HEK293 (cell line): ENCODE measurements at regions not wholly inside any gene's neighbourhood (a gene's known extent, or its start where the extent isn't known, plus 50 kb on each side); places are given as distances from the start of the nearest gene placed in this dataset.

Source experiments
- CTCF ChIA-PET: fragments of 350-600 bp; formaldehyde crosslinking; extraction: SDS; loops from one replicate; lab custom pipeline; 2021; ENCODE audit warnings: antibody characterized with exemption; lab: Yijun Ruan, JAX
- POLR2A ChIA-PET: fragments of 300-600 bp; formaldehyde crosslinking; extraction: SDS; loops from one replicate; lab custom pipeline; 2020; ENCODE audit warnings: antibody characterized with exemption, inconsistent platforms; lab: Yijun Ruan, JAX
- H3K27ac ChIP-seq: fragments of 200-500 bp; sonication (Bioruptor generic); 2 replicates; pipeline ENCODE4 v1.5.1; 2014; ENCODE audit warnings: low read depth, low read length, control low read depth, inconsistent platforms; ENCODE audit errors: extremely low read depth
- H3K36me3 ChIP-seq, 2 experiments: fragments of 200-500 bp in 1 of 2; sonication (Bioruptor generic) in 1 of 2; 1 replicate in 1 of 2; 2 replicates in 1 of 2; pipeline ENCODE4 v1.5.1; 2014 to 2017; ENCODE audit warnings: inconsistent platforms in 2 of 2, low read length in 2 of 2; ENCODE audit not compliant: control insufficient read depth in 2 of 2, insufficient read depth in 1 of 2
- H3K4me1 ChIP-seq: fragments of 200-500 bp; sonication (Bioruptor generic); 2 replicates; pipeline ENCODE4 v1.5.1; 2014; ENCODE audit warnings: mild to moderate bottlenecking, low read length, inconsistent platforms; ENCODE audit not compliant: control insufficient read depth, insufficient read depth
- H3K4me3 ChIP-seq: 2 replicates; pipeline ENCODE4 v1.5.1; 2011; ENCODE audit warnings: low read depth, mild to moderate bottlenecking, control low read depth, low read length, moderate library complexity
- H3K9me3 ChIP-seq: fragments of 200-500 bp; sonication (Bioruptor generic); 2 replicates; pipeline ENCODE4 v1.5.1; 2014; ENCODE audit warnings: low read depth, low read length, inconsistent platforms; ENCODE audit not compliant: control insufficient read depth, insufficient read depth
- GLI2 ChIP-seq: fragments of 450-650 bp; formaldehyde crosslinking; IDR thresholded peaks from 2 replicates; pipeline ENCODE4; 2017; ENCODE audit warnings: missing biosample characterization, missing genetic modification characterization, low read depth, borderline replicate concordance
- HOXC10 ChIP-seq: sonication (generic); formaldehyde crosslinking; IDR thresholded peaks from 2 replicates; pipeline ENCODE4 v1.8.1; 2023; ENCODE audit warnings: mild to moderate bottlenecking, missing genetic modification reagents
- RBAK ChIP-seq: fragments of 450-650 bp; formaldehyde crosslinking; IDR thresholded peaks from 2 replicates; pipeline ENCODE4 v1.5.1; 2016; ENCODE audit warnings: missing biosample characterization, missing genetic modification characterization
- SCRT2 ChIP-seq: fragments of 450-650 bp; formaldehyde crosslinking; IDR thresholded peaks from 2 replicates; pipeline ENCODE4 v1.5.1; 2016; ENCODE audit warnings: missing biosample characterization, missing genetic modification characterization
- TCF7L2 ChIP-seq: IDR thresholded peaks from 2 replicates; pipeline ENCODE4 v1.6.1; 2011; ENCODE audit warnings: low read depth, mild to moderate bottlenecking, inconsistent platforms, low read length, moderate library complexity, borderline replicate concordance
- ZBTB20 ChIP-seq: fragments of 450-650 bp; formaldehyde crosslinking; IDR thresholded peaks from 2 replicates; pipeline ENCODE4 v1.5.1; 2016; ENCODE audit warnings: missing biosample characterization, missing genetic modification characterization
- ZBTB7A ChIP-seq: fragments of 450-650 bp; formaldehyde crosslinking; IDR thresholded peaks from 2 replicates; pipeline ENCODE4 v1.5.1; 2016; ENCODE audit warnings: low read depth, missing biosample characterization, missing genetic modification characterization
- ZNF112 ChIP-seq: fragments of 450-650 bp; formaldehyde crosslinking; IDR thresholded peaks from 2 replicates; pipeline ENCODE4 v1.5.0; 2017; ENCODE audit warnings: missing biosample characterization, missing genetic modification characterization
- ZNF121 ChIP-seq: fragments of 450-650 bp; formaldehyde crosslinking; IDR thresholded peaks from 2 replicates; pipeline ENCODE4 v1.5.1; 2016; ENCODE audit warnings: missing biosample characterization, missing genetic modification characterization
- ZNF2 ChIP-seq: fragments of 450-650 bp; formaldehyde crosslinking; IDR thresholded peaks from 2 replicates; pipeline ENCODE4 v1.5.1; 2016; ENCODE audit warnings: missing biosample characterization, missing genetic modification characterization
- ZNF223 ChIP-seq: fragments of 450-650 bp; formaldehyde crosslinking; IDR thresholded peaks from 2 replicates; pipeline ENCODE4 v1.5.1; 2016; ENCODE audit warnings: missing biosample characterization, missing genetic modification characterization
- ZNF248 ChIP-seq: fragments of 450-650 bp; formaldehyde crosslinking; IDR thresholded peaks from 2 replicates; pipeline ENCODE4 v1.5.1; 2017; ENCODE audit warnings: missing biosample characterization, missing genetic modification characterization
- ZNF518A ChIP-seq: fragments of 450-650 bp; formaldehyde crosslinking; conservative IDR thresholded peaks from 2 replicates; pipeline ENCODE4 v1.5.1; 2016; ENCODE audit warnings: low read depth, missing biosample characterization, missing genetic modification characterization
- ZNF629 ChIP-seq: fragments of 450-650 bp; formaldehyde crosslinking; IDR thresholded peaks from 2 replicates; pipeline ENCODE4 v1.5.1; 2017; ENCODE audit warnings: missing biosample characterization, missing genetic modification characterization
- ZNF664 ChIP-seq: fragments of 450-650 bp; formaldehyde crosslinking; IDR thresholded peaks from 2 replicates; pipeline ENCODE4 v1.5.1; 2016; ENCODE audit warnings: missing biosample characterization, missing genetic modification characterization
- ZNF707 ChIP-seq: fragments of 450-650 bp; formaldehyde crosslinking; IDR thresholded peaks from 2 replicates; pipeline ENCODE4 v1.5.1; 2016; ENCODE audit warnings: missing biosample characterization, missing genetic modification characterization
- ZNF777 ChIP-seq: fragments of 450-650 bp; formaldehyde crosslinking; IDR thresholded peaks from 2 replicates; pipeline ENCODE4 v1.5.1; 2017; ENCODE audit warnings: missing biosample characterization, missing genetic modification characterization, borderline replicate concordance
- ZNF791 ChIP-seq: fragments of 450-650 bp; formaldehyde crosslinking; IDR thresholded peaks from 2 replicates; pipeline ENCODE4 v1.5.1; 2016; ENCODE audit warnings: missing biosample characterization, missing genetic modification characterization
- ZNF830 ChIP-seq: fragments of 450-650 bp; IDR thresholded peaks from 2 replicates; pipeline ENCODE4 v1.5.0; 2018; ENCODE audit warnings: missing biosample characterization, missing genetic modification characterization, low read depth, mild to moderate bottlenecking, moderate library complexity
- ZNF843 ChIP-seq: fragments of 450-650 bp; formaldehyde crosslinking; IDR thresholded peaks from 2 replicates; pipeline ENCODE4 v1.5.1; 2016; ENCODE audit warnings: missing biosample characterization, missing genetic modification characterization
- TF ChIP-seq, protein P1 (sequence below): fragments of 450-650 bp; formaldehyde crosslinking; conservative IDR thresholded peaks from 2 replicates; pipeline ENCODE4 v1.5.1; 2016; ENCODE audit warnings: low read depth, missing biosample characterization, missing genetic modification characterization
- TF ChIP-seq, protein P2 (sequence below): fragments of 450-650 bp; formaldehyde crosslinking; IDR thresholded peaks from 2 replicates; pipeline ENCODE4 v1.5.1; 2017; ENCODE audit warnings: missing biosample characterization, missing genetic modification characterization
- TF ChIP-seq, protein P3 (sequence below): fragments of 450-650 bp; formaldehyde crosslinking; IDR thresholded peaks from 2 replicates; pipeline ENCODE4 v1.5.1; 2017; ENCODE audit warnings: missing biosample characterization, missing genetic modification characterization

GRCh38 chr9:99406939-99407338 lies 184.9 kb downstream of the SEC61B start:
- POLR2A ChIA-PET, result no interaction called here
- Histone ChIP-seq H3K36me3 (no peaks in the 10 kb centered on the region), H3K4me3 (no peak overlapping the region), H3K4me1 (no peaks in the 10 kb centered on the region), H3K9me3 (no peaks in the 10 kb centered on the region), H3K27ac (no peak overlapping the region)
- CTCF ChIA-PET, result interaction anchor here (0.7 kb wide), 1 partner anchor 449 kb away, joined by 3 read pairs; no protein-coding TSS in a partner anchor
- TF ChIP-seq ZNF707 (tag by site-specific recombination) (no peak), ZNF223 (no peak), ZNF121 (tag by site-specific recombination) (no peak), ZNF843 (no peak), ZNF791 (tag by site-specific recombination) (no peak)

DNA sequence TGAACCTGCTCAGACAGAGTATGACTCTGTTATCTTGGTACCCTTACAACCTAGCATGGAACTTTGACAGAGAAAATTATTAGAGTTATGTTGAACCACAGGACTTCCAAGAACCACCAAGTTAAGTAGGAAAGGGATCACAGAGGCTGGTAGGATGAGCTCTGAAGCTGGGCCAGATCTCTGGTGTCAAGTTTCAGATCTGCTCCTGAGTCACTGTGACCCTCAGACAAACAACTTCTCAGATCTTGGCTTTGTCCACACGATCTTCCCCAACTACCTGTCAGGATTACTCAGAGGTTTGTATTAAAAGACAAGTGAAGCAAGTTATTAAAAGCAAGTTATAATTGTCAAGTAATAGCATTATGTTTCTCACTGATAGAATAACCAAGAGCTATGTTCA lies 189.0 kb downstream of the SEC61B start:
- ChIA-PET CTCF (no interaction called here), POLR2A (no interaction called here)
- Histone ChIP-seq H3K36me3 (no peaks in the 10 kb centered on the region), H3K4me3 (no peak overlapping the region), H3K4me1 (no peaks in the 10 kb centered on the region), H3K9me3 (no peaks in the 10 kb centered on the region)
- TF ChIP-seq ZNF518A (tag by site-specific recombination), result no peak
- no peak for TF ChIP-seq HOXC10 (CRISPR knock-in tag)
- no peak for TF ChIP-seq ZBTB20 (tag by site-specific recombination)
- no peak for TF ChIP-seq ZNF777
- TF ChIP-seq TCF7L2, result no peak
- TF ChIP-seq ZNF629 (tag by site-specific recombination), result no peak
- TF ChIP-seq, protein P1, sequence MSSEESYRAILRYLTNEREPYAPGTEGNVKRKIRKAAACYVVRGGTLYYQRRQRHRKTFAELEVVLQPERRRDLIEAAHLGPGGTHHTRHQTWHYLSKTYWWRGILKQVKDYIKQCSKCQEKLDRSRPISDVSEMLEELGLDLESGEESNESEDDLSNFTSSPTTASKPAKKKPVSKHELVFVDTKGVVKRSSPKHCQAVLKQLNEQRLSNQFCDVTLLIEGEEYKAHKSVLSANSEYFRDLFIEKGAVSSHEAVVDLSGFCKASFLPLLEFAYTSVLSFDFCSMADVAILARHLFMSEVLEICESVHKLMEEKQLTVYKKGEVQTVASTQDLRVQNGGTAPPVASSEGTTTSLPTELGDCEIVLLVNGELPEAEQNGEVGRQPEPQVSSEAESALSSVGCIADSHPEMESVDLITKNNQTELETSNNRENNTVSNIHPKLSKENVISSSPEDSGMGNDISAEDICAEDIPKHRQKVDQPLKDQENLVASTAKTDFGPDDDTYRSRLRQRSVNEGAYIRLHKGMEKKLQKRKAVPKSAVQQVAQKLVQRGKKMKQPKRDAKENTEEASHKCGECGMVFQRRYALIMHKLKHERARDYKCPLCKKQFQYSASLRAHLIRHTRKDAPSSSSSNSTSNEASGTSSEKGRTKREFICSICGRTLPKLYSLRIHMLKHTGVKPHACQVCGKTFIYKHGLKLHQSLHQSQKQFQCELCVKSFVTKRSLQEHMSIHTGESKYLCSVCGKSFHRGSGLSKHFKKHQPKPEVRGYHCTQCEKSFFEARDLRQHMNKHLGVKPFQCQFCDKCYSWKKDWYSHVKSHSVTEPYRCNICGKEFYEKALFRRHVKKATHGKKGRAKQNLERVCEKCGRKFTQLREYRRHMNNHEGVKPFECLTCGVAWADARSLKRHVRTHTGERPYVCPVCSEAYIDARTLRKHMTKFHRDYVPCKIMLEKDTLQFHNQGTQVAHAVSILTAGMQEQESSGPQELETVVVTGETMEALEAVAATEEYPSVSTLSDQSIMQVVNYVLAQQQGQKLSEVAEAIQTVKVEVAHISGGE (tag by site-specific recombination), result no peak
- TF ChIP-seq, protein P2, sequence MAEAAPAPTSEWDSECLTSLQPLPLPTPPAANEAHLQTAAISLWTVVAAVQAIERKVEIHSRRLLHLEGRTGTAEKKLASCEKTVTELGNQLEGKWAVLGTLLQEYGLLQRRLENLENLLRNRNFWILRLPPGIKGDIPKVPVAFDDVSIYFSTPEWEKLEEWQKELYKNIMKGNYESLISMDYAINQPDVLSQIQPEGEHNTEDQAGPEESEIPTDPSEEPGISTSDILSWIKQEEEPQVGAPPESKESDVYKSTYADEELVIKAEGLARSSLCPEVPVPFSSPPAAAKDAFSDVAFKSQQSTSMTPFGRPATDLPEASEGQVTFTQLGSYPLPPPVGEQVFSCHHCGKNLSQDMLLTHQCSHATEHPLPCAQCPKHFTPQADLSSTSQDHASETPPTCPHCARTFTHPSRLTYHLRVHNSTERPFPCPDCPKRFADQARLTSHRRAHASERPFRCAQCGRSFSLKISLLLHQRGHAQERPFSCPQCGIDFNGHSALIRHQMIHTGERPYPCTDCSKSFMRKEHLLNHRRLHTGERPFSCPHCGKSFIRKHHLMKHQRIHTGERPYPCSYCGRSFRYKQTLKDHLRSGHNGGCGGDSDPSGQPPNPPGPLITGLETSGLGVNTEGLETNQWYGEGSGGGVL (tag by site-specific recombination), result no peak
- no peak for TF ChIP-seq SCRT2
- no peak for TF ChIP-seq ZNF2 (tag by site-specific recombination)
- no peak for TF ChIP-seq ZNF112 (tag by site-specific recombination)
- no peak for TF ChIP-seq GLI2 (tag by site-specific recombination)
- TF ChIP-seq ZNF664 (tag by site-specific recombination), result no peak
- TF ChIP-seq ZNF248 (tag by site-specific recombination), result no peak
- no peak for TF ChIP-seq RBAK (tag by site-specific recombination)
- no peak for TF ChIP-seq ZBTB7A (tag by site-specific recombination)
- TF ChIP-seq, protein P3, sequence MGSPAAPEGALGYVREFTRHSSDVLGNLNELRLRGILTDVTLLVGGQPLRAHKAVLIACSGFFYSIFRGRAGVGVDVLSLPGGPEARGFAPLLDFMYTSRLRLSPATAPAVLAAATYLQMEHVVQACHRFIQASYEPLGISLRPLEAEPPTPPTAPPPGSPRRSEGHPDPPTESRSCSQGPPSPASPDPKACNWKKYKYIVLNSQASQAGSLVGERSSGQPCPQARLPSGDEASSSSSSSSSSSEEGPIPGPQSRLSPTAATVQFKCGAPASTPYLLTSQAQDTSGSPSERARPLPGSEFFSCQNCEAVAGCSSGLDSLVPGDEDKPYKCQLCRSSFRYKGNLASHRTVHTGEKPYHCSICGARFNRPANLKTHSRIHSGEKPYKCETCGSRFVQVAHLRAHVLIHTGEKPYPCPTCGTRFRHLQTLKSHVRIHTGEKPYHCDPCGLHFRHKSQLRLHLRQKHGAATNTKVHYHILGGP (tag by site-specific recombination), result no peak
- TF ChIP-seq ZNF830, result no peak
- TF ChIP-seq, all 188 proteins: peak for 0
- no peak overlapping the region for H3K27ac ChIP-seq
